Duodenal mucosa (tissue), 2 donors: ENCODE measurements at regions not wholly inside any gene's neighbourhood (a gene's known extent, or its start where the extent isn't known, plus 50 kb on each side); places are given as distances from the start of the nearest gene placed in this dataset.

Source experiments
- H3K27ac ChIP-seq: one replicate; pipeline ENCODE4 v1.7.0; 2013; ENCODE audit warnings: low read depth, low read length
- H3K27me3 ChIP-seq, 2 donors: one replicate each; pipeline ENCODE4 v1.7.0; 2013; ENCODE audit warnings: low read length in 2 of 2, control low read depth in 1 of 2; ENCODE audit not compliant: insufficient read depth in 2 of 2, control insufficient read depth in 1 of 2
- H3K36me3 ChIP-seq, 2 donors: one replicate each; pipeline ENCODE4 v1.7.0; 2013; ENCODE audit warnings: low read length in 2 of 2, control low read depth in 1 of 2; ENCODE audit not compliant: insufficient read depth in 2 of 2, control insufficient read depth in 1 of 2
- H3K4me1 ChIP-seq, 2 donors: one replicate each; pipeline ENCODE4 v1.7.0; 2013; ENCODE audit warnings: low read length in 2 of 2, control low read depth in 1 of 2; ENCODE audit not compliant: insufficient read depth in 2 of 2, control insufficient read depth in 1 of 2
- H3K4me3 ChIP-seq, 2 donors: one replicate each; pipeline ENCODE4 v1.7.0; 2013; ENCODE audit warnings: low read length in 2 of 2, low read depth in 1 of 2
- H3K9ac ChIP-seq, 2 donors: one replicate each; pipeline ENCODE4 v1.7.0; 2013; ENCODE audit warnings: low read length in 2 of 2, low read depth in 1 of 2
- H3K9me3 ChIP-seq, 2 donors: one replicate each; pipeline ENCODE4 v1.7.0; 2013; ENCODE audit warnings: low read length in 2 of 2, control low read depth in 1 of 2; ENCODE audit not compliant: control insufficient read depth in 1 of 2

DNA sequence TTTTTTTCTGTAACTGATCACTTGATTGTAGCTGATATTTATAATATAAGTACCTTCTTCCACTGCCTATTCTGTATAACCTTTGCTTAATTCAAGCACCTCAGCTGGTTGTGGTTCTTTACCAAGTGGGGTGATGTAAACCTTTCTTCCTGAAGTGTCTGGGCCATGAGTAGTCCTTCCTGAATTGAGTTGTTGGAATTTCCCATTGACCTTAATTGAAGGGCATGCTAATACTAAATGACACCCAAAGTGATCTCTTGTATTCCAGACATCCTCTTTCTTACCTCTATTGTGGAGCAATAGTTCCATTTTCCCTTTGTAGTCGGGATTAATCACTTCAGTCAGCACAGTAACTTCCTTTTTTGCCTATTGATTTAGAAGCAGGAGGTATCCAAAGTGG, 1496.8 kb upstream of the CELF4 start:
- H3K9ac ChIP-seq = no peak overlapping the region
- no peaks in the 10 kb centered on the region for H3K9me3 ChIP-seq
- no peak overlapping the region for H3K27ac ChIP-seq
- no peaks in the 10 kb centered on the region for H3K36me3 ChIP-seq
- no peaks in the 10 kb centered on the region for H3K27me3 ChIP-seq
- no peak overlapping the region for H3K4me3 ChIP-seq
- H3K4me1 ChIP-seq = no peaks in the 10 kb centered on the region

DNA sequence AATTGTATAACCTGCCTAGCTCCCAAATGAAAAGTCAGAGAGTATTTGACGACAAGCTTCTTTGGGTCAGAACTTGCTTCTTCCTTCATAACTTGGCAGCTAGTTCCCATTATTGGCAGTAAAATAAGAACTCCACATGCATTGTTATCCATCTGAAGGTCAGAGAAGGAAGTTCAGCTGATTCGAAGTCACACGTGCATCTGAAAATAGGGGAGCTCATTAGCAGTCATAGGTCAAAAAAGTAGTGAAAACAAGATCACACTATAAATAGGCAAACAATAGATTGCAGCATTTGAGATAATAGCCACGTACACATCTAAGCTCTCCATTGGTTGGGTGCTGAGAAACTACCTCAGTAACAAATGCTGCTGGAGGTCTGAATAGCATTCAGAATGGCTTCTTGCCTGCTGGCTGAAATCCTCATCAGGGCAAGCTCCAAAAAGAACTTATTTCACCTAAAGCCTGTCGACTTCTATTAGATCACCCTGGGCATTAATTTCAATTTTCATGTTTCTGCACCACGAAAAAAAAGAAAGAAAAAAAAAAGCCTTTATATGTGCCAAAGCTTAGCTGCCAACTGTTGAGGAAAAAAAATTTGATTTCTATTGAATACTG, 1492.9 kb upstream of the CELF4 start:
- H3K4me3 ChIP-seq = no peak overlapping the region
- H3K27ac ChIP-seq = no peak overlapping the region
- no peaks in the 10 kb centered on the region for H3K27me3 ChIP-seq
- no peak overlapping the region for H3K9ac ChIP-seq
- H3K4me1 ChIP-seq = no peaks in the 10 kb centered on the region
- H3K9me3 ChIP-seq = no peaks in the 10 kb centered on the region
- no peaks in the 10 kb centered on the region for H3K36me3 ChIP-seq

DNA sequence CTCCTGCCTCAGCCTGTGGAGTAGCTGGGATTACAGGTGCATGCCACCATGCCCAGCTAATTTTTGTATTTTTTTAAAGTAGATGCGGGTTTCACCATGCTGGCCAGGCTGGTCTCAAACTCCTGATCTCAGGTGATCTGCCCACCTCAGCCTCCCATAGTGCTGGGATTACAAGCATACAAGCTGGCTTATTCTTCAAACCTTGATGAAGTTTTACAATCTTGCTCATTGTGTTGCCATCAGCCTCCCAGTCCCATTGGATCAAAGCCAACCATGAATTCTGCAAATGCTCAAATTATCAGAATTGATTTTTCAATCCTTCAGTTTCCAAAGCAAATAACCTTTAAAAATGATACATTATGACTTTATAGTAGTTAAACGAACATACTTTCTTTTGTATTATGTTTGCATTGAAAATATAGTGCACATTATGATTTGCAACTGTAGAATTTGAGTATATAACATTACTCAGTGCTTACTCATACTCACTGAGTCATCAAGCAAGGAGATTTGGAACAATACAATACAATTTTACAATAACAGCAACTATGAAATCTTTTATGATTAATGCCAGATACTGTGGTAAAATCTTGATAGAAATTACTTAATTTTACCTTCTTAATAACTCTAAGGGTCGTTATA, 1491.9 kb upstream of the CELF4 start:
- H3K36me3 ChIP-seq = no peaks in the 10 kb centered on the region

GRCh38 chr18:39053571-39053970, 1488.0 kb upstream of the CELF4 start:
- H3K9me3 ChIP-seq = no peaks in the 10 kb centered on the region

More for the DNA sequence above, 1491.9 kb upstream of the CELF4 start:
- no peak overlapping the region for H3K27ac ChIP-seq
- no peaks in the 10 kb centered on the region for H3K27me3 ChIP-seq
- H3K9me3 ChIP-seq = no peaks in the 10 kb centered on the region
- no peak overlapping the region for H3K9ac ChIP-seq
- no peaks in the 10 kb centered on the region for H3K4me1 ChIP-seq
- no peak overlapping the region for H3K4me3 ChIP-seq

DNA sequence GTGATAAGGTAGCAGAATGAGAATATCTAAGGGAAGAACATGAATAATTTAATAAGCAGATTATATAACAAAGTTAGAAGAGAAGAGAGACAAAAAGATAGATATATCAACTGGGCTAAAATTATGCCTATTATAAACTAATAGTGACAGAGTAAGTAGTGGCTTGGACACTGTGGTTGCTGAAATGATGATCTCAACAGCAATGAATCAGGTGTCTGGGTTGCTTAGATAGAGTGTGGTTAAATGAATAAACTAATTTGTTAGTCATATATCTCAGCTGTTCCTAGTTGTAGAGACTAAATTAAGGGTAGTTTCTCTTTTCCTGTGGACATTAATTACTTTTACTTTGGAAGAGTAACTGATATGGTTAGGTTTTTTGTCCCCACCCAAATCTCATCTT, 1485.4 kb upstream of the CELF4 start:
- H3K36me3 ChIP-seq = no peaks in the 10 kb centered on the region
- H3K27ac ChIP-seq = no peak overlapping the region
- H3K9me3 ChIP-seq = no peaks in the 10 kb centered on the region
- H3K27me3 ChIP-seq = no peaks in the 10 kb centered on the region
- H3K9ac ChIP-seq = no peak overlapping the region
- no peaks in the 10 kb centered on the region for H3K4me1 ChIP-seq
- H3K4me3 ChIP-seq = no peak overlapping the region

More at GRCh38 chr18:39053571-39053970, 1488.0 kb upstream of the CELF4 start:
- Histone ChIP-seq H3K4me3 (no peak overlapping the region), H3K27me3 (no peaks in the 10 kb centered on the region), H3K36me3 (no peaks in the 10 kb centered on the region), H3K4me1 (no peaks in the 10 kb centered on the region), H3K9ac (no peak overlapping the region), H3K27ac (no peak overlapping the region)

- Histone ChIP-seq H3K27ac (no peak overlapping the region), H3K36me3 (no peaks in the 10 kb centered on the region), H3K27me3 (no peaks in the 10 kb centered on the region), H3K4me1 (no peaks in the 10 kb centered on the region), H3K9ac (no peak overlapping the region), H3K9me3 (no peaks in the 10 kb centered on the region), H3K4me3 (no peak overlapping the region)
Observed at GRCh38 chr18:39039813-39040212, 1474.2 kb upstream of the CELF4 start.

- Histone ChIP-seq H3K27me3 (no peaks in the 10 kb centered on the region), H3K9me3 (no peaks in the 10 kb centered on the region), H3K9ac (no peak overlapping the region), H3K4me1 (no peaks in the 10 kb centered on the region), H3K27ac (no peak overlapping the region), H3K36me3 (no peaks in the 10 kb centered on the region), H3K4me3 (no peak overlapping the region)
Observed at GRCh38 chr18:39037925-39038324, 1472.3 kb upstream of the CELF4 start.

GRCh38 chr18:39033312-39033711, 1467.7 kb upstream of the CELF4 start:
- no peaks in the 10 kb centered on the region for H3K9me3 ChIP-seq
- H3K4me1 ChIP-seq = no peaks in the 10 kb centered on the region

DNA sequence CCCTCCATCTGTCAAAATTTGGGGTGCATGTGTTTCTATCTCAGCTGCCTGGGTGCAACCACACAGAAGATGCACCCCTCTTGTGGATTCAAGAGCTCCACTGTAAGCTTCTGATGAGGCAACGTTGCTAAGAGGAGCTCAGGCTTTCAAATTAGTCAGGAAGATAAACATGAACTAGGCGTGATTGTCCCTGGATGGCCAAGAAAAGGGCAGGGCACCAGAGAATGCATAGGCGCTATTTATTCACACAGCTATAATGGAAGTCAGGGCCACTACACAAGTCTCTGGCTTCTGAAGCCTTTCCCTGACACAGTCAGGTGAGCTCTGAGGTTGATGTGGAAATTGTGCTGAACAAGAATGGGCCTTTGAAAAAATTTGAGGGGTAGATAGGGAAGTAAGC, 1466.0 kb upstream of the CELF4 start:
- H3K9ac ChIP-seq = no peak overlapping the region
- H3K27me3 ChIP-seq = no peaks in the 10 kb centered on the region
- H3K27ac ChIP-seq = no peak overlapping the region
- H3K36me3 ChIP-seq = no peaks in the 10 kb centered on the region
- no peaks in the 10 kb centered on the region for H3K4me1 ChIP-seq
- no peak overlapping the region for H3K4me3 ChIP-seq
- H3K9me3 ChIP-seq = no peaks in the 10 kb centered on the region

More at GRCh38 chr18:39033312-39033711, 1467.7 kb upstream of the CELF4 start:
- no peak overlapping the region for H3K4me3 ChIP-seq
- H3K27ac ChIP-seq = no peak overlapping the region
- H3K9ac ChIP-seq = no peak overlapping the region
- H3K27me3 ChIP-seq = no peaks in the 10 kb centered on the region
- no peaks in the 10 kb centered on the region for H3K36me3 ChIP-seq

DNA sequence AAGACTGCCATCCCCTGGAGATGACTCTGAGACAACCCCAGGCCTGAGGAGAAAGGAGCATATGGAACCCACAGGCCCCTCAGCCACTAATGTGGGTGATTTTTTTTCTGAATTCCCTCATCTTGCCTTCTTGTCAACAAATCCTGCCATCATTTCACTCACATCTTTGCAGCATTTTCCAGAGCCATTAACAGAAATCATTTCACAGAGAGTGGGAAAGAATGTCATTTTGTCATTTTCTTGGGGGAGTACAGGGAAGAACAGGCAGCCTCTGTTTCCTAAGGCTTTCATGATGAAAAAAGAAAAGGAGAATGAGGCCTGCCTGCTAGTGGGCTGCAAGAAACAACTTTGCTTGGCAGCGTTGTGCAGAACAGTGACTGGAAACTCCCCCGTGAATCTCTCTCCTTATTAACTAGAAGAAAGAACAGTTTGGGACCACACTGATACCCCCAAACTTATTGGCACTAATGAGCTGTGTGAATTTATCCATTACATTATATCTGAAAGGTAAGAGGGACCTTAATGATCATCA, 1464.6 kb upstream of the CELF4 start:
- H3K36me3 ChIP-seq = no peaks in the 10 kb centered on the region
- no peak overlapping the region for H3K9ac ChIP-seq
- no peaks in the 10 kb centered on the region for H3K27me3 ChIP-seq
- H3K4me3 ChIP-seq = no peak overlapping the region
- H3K4me1 ChIP-seq = no peaks in the 10 kb centered on the region
- H3K9me3 ChIP-seq = no peaks in the 10 kb centered on the region
- H3K27ac ChIP-seq = no peak overlapping the region
